ENCODE measurements at regions not wholly inside any gene's neighbourhood (a gene's known extent, or its start where the extent isn't known, plus 50 kb on each side); places are given as distances from the start of the nearest gene placed in this dataset.
"Not testable (repeated sequence)": the region's sequence is repeated elsewhere in the genome, so short reads cannot be mapped to it uniquely, and the experiment has no call there.

- TF ChIP-seq POLR2A (IDR thresholded peaks at IDR 0.05; ENCODE audit: low read depth, low read length); EZH2 (IDR thresholded peaks at IDR 0.05; ENCODE audit: borderline replicate concordance, low read depth, low read length, severe bottlenecking); CTCF (IDR thresholded peaks at IDR 0.05; ENCODE audit: extremely low read depth in 1 of 2, insufficient read depth in 1 of 2, low read depth in 1 of 2, low read length in 2 of 2); POLR2AphosphoS5 (IDR thresholded peaks at IDR 0.05; ENCODE audit: insufficient read depth, low read depth, low read length); MAX (IDR thresholded peaks at IDR 0.05; ENCODE audit: insufficient read depth, insufficient read length): not testable (repeated sequence)
These were observed 85.7 kb upstream of the TP53BP2 start for GRCh38 chr1:223931476-223931875.
